ENCODE measurements at regions not wholly inside any gene's neighbourhood (a gene's known extent, or its start where the extent isn't known, plus 50 kb on each side); places are given as distances from the start of the nearest gene placed in this dataset.
A peak's percentile ranks its signal among the peaks of the same experiment; 100 is the strongest.

DNA sequence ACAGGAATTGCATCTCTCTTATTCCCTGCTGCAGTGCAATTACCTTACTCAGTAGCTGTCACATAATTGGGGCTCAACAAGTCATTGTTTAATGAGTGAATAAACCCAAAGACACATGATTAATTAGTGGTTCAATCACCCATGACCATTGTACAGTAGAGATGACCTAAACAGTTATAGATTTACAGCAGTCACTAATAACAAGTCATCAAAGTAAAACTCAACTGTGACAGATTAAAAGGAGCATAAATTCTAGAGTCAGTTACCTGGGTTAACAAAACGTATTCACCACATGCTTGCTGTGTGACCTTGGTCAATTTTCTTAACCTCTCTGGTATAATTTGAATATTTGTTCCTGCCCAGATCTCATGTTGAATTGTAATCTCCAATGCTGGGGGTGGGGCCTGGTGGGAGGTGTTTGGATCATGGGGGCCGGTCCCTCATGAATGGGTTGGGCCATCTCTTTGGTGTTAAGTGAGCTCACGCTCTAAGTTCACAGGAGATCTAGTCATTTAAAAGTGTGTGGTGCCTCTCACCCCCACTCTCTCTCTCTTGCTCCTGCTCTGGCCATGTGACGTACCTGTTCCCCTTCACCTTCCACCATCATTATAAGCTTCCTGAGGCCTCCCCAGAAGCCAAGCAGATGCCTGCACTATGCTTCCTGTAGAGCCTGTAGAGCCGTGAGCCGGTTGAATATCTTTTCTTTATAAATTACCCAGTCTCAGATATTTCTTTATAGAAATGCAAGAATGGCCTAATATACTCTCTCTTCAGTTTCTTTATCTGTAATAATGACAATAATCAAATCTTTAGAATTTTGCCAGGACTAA, 141.9 kb upstream of the PLEKHG7 start:
- ChIA-PET POLR2A (interaction anchor here (0.6 to 4.7 kb wide), 2 partner anchors 14 to 95 kb away, joined by 3 to 19 read pairs; no protein-coding TSS in a partner anchor), CTCF (ENCODE audit: unreplicated experiment) (no interaction called here)
- no peak for DNase-seq (ENCODE audit: low spot score)
- no TSS peak for BruUV-seq (replicated peaks)
- TF ChIP-seq, protein P1, sequence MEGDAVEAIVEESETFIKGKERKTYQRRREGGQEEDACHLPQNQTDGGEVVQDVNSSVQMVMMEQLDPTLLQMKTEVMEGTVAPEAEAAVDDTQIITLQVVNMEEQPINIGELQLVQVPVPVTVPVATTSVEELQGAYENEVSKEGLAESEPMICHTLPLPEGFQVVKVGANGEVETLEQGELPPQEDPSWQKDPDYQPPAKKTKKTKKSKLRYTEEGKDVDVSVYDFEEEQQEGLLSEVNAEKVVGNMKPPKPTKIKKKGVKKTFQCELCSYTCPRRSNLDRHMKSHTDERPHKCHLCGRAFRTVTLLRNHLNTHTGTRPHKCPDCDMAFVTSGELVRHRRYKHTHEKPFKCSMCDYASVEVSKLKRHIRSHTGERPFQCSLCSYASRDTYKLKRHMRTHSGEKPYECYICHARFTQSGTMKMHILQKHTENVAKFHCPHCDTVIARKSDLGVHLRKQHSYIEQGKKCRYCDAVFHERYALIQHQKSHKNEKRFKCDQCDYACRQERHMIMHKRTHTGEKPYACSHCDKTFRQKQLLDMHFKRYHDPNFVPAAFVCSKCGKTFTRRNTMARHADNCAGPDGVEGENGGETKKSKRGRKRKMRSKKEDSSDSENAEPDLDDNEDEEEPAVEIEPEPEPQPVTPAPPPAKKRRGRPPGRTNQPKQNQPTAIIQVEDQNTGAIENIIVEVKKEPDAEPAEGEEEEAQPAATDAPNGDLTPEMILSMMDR (conservative IDR thresholded peaks at IDR 0.05; ENCODE audit: low read length): no peak
- no peak for TF ChIP-seq EZH2phosphoT487 (IDR thresholded peaks at IDR 0.05; ENCODE audit: borderline replicate concordance, low read depth, low read length)
- Histone ChIP-seq H3K9me3 (ENCODE audit: low read length) (peaks cover 13% of the 10 kb centered on the region; the same call in 1 of the 2 replicates), H3K27ac (ENCODE audit: low read depth, low read length, poor library complexity, severe bottlenecking) (no peak overlapping the region), H3K4me2 (ENCODE audit: low read length) (no peak overlapping the region), H3K9me2 (ENCODE audit: insufficient read depth, low read length) (no peaks in the 10 kb centered on the region), H4K20me1 (ENCODE audit: insufficient read depth, low read length) (no peaks in the 10 kb centered on the region), H2AFZ (ENCODE audit: low read length) (no peak overlapping the region), H3K4me1 (ENCODE audit: insufficient read depth, low read length, poor library complexity, severe bottlenecking) (peaks cover 13% of the 10 kb centered on the region), H3K79me2 (ENCODE audit: insufficient read depth, low read depth, low read length) (no peaks in the 10 kb centered on the region), H3K4me3 (ENCODE audit: low read depth, low read length, poor library complexity, severe bottlenecking) (no peak overlapping the region), H3K36me3 (ENCODE audit: insufficient read depth, low read length) (no peaks in the 10 kb centered on the region)
- intact Hi-C loops (cut with micrococcal nuclease; ENCODE audit: unreplicated experiment): no loop called here

DNA sequence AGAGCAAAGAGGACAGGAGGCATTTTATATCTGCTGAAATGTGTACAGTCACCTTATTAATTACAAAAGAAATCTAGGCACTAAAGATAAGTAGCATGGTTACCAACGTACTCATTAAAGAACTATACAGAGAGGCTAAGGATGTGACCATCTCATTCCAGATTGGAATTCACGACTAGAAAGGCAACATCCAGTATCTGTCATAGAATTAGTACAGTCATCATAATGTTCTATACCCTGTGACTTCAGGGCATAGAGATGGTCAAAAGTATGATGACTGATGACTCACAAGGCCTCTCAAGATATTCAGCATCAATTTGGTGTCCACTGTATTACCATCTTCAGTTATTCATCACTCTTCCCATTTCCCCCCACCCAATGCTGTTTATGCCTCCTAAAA, 144.0 kb upstream of the PLEKHG7 start:
- H3K4me2 ChIP-seq (ENCODE audit: low read length): no peak overlapping the region
- no peak overlapping the region for H3K4me3 ChIP-seq (ENCODE audit: low read depth, low read length, poor library complexity, severe bottlenecking)
- intact Hi-C loops (cut with micrococcal nuclease; ENCODE audit: unreplicated experiment): no loop called here
- H3K36me3 ChIP-seq (ENCODE audit: insufficient read depth, low read length): no peaks in the 10 kb centered on the region
- no peak for TF ChIP-seq EZH2phosphoT487 (IDR thresholded peaks at IDR 0.05; ENCODE audit: borderline replicate concordance, low read depth, low read length)
- TF ChIP-seq, protein P1 (conservative IDR thresholded peaks at IDR 0.05; ENCODE audit: low read length): no peak
- no peaks in the 10 kb centered on the region for H3K79me2 ChIP-seq (ENCODE audit: insufficient read depth, low read depth, low read length)
- H3K4me1 ChIP-seq (ENCODE audit: insufficient read depth, low read length, poor library complexity, severe bottlenecking): peaks cover 31% of the 10 kb centered on the region
- ChIA-PET CTCF (ENCODE audit: unreplicated experiment) (interaction anchor here (0.5 kb wide), 1 partner anchor 8 kb away, joined by 3 read pairs; no protein-coding TSS in a partner anchor), POLR2A (interaction anchor here (0.6 to 1.4 kb wide), 3 partner anchors 13 to 401 kb away, joined by 3 to 5 read pairs (median 4); no protein-coding TSS in a partner anchor)
- H3K27ac ChIP-seq (ENCODE audit: low read depth, low read length, poor library complexity, severe bottlenecking): no peak overlapping the region
- H2AFZ ChIP-seq (ENCODE audit: low read length): peak overlapping the region; percentile 7; the same call in 1 of the 2 replicates
- BruUV-seq (replicated peaks): no TSS peak
- H3K9me3 ChIP-seq (ENCODE audit: low read length): peaks cover 8% of the 10 kb centered on the region; the same call in 1 of the 2 replicates
- no peaks in the 10 kb centered on the region for H4K20me1 ChIP-seq (ENCODE audit: insufficient read depth, low read length)
- no peak for DNase-seq (ENCODE audit: low spot score)
- H3K9me2 ChIP-seq (ENCODE audit: insufficient read depth, low read length): no peaks in the 10 kb centered on the region

Data from OCI-LY7 (cell line).